ENCODE measurements at regions not wholly inside any gene's neighbourhood (a gene's known extent, or its start where the extent isn't known, plus 50 kb on each side); places are given as distances from the start of the nearest gene placed in this dataset.
A peak's percentile ranks its signal among the peaks of the same experiment; 100 is the strongest.

DNA sequence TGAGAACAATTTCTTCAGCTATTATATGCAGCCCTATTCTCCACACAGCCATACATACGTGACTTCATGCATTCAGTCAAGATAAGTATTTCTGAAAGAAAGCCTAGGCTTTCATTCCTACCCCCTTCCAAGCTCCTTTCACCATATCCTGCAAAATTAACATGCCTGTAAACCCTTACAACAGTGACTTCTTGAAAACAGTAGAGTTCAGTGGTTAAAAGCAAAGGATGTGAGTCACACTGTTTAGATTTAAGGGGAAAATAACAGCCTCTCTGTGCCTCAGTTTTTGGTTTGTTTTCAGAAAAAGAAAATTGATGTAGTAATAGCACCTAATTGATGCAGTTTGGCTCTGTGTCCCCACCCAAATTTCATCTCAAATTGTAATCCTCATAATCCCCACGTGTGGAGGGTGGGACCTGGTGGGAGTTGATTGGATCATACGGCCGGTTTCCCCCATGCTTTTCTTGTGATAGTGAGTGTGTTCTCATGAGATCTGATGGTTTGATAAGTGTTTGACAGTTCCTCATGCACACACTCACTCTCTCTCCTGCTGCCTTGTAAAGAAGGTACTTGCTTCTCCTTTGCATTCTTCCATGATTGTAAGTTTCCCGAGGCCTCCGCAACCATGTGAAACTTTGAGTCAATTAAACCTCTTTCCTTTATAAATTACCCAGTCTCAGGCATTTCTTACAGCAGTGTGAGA, 264.8 kb downstream of the CETN3 start:
- TF ChIP-seq, protein P1, sequence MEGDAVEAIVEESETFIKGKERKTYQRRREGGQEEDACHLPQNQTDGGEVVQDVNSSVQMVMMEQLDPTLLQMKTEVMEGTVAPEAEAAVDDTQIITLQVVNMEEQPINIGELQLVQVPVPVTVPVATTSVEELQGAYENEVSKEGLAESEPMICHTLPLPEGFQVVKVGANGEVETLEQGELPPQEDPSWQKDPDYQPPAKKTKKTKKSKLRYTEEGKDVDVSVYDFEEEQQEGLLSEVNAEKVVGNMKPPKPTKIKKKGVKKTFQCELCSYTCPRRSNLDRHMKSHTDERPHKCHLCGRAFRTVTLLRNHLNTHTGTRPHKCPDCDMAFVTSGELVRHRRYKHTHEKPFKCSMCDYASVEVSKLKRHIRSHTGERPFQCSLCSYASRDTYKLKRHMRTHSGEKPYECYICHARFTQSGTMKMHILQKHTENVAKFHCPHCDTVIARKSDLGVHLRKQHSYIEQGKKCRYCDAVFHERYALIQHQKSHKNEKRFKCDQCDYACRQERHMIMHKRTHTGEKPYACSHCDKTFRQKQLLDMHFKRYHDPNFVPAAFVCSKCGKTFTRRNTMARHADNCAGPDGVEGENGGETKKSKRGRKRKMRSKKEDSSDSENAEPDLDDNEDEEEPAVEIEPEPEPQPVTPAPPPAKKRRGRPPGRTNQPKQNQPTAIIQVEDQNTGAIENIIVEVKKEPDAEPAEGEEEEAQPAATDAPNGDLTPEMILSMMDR (IDR thresholded peaks at IDR 0.05), result no peak

DNA sequence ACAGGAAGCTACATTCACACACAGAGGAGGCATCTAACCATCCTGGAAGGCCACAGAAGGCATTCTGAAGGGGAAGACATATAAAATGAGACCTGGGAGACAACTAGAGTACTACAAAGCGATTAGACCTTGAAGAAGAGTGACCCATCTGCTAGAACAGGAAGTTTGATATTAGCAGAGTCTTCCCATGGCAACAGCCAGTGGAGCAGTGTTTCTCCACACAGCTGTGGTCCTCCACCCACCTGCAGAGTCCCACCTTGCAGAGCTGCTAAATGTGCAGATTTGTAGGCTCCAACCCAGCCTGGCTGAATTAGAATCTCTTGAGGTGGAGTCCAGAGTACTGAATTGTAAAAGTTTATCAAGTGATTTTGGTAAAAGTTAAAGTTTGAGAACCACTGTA, 267.0 kb downstream of the CETN3 start:
- DNase-seq (ENCODE audit: low spot score in 2 of 2), result no peak
- Histone ChIP-seq H3K36me3 (no peaks in the 10 kb centered on the region), H3K9me3 (no peaks in the 10 kb centered on the region), H3K4me1 (no peaks in the 10 kb centered on the region), H3K27me3 (no peaks in the 10 kb centered on the region), H3K4me3 (no peak overlapping the region), H3K27ac (no peak overlapping the region)
- intact Hi-C loops (cut with DNase I), result no loop called here
- TF ChIP-seq, protein P1 (IDR thresholded peaks at IDR 0.05), result no peak

More for the DNA sequence above, 264.8 kb downstream of the CETN3 start:
- Histone ChIP-seq H3K4me3 (no peak overlapping the region), H3K9me3 (peaks cover 0 to 4% of the 10 kb centered on the region in 2 donors), H3K4me1 (no peaks in the 10 kb centered on the region), H3K36me3 (no peaks in the 10 kb centered on the region), H3K27ac (no peak overlapping the region), H3K27me3 (no peaks in the 10 kb centered on the region)
- intact Hi-C loops (cut with DNase I), result no loop called here
- no peak for DNase-seq (ENCODE audit: low spot score in 2 of 2)

DNA sequence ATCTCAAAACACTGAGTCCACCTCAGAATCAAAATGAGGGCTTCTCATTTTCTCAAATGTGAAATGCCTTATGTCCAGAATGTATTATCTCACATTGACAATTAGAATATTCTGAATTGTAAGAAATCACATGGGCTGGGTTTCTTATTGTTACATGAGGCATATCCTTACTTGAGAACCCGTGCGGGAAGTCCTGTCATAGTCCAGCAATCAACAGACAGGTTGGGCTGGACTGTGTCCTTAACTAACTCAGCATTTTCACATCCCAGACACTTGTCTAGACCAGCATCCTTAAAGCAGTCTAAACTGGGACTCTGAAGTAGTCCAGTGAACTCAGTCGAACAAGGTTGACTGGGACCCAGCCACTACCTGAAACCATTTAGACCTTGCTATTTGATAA, 267.6 kb downstream of the CETN3 start:
- no peaks in the 10 kb centered on the region for H3K9me3 ChIP-seq
- no peak overlapping the region for H3K4me3 ChIP-seq
- intact Hi-C loops (cut with DNase I), result no loop called here
- no peaks in the 10 kb centered on the region for H3K4me1 ChIP-seq
- DNase-seq (ENCODE audit: low spot score in 2 of 2), result no peak
- no peak overlapping the region for H3K27ac ChIP-seq
- no peaks in the 10 kb centered on the region for H3K27me3 ChIP-seq
- TF ChIP-seq, protein P1 (IDR thresholded peaks at IDR 0.05), result no peak
- H3K36me3 ChIP-seq, result no peaks in the 10 kb centered on the region

DNA sequence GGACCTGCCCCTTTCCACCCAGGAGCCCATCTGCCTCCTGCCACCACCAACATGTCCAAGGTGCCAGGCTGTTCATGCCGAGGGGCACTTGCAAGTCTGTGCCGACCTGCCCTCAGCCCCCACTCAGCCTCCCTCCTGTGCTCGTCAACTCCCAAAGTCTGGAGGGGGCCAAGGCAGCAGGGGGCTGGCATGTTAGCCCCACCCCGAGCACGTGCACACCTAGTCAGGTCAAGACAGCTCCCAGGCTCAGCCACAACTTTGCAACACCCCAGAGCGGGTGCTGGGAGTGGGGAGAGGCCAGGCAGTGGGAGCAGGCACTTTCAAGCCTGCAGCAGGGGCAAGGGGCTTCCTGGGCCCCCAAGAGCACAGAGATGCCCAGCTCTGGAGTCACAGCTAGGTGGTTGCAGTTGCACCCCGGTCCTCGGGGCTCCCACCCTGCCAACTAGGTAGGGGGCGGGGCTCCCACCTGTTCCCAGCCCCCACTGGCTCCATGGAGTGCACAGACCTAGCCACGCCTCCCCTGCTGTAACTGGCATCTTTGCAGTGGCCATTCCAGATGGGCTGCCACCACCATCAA, 272.5 kb downstream of the CETN3 start:
- intact Hi-C loops (cut with DNase I), result loop anchor here (5.0 kb wide), 1 partner anchor 95 kb away; no protein-coding TSS in a partner anchor
- Histone ChIP-seq H3K4me3 (no peak overlapping the region), H3K4me1 (peaks cover 10 to 30% of the 10 kb centered on the region in 2 donors), H3K36me3 (no peaks in the 10 kb centered on the region), H3K27ac (peak overlapping the region; percentile 89), H3K27me3 (no peaks in the 10 kb centered on the region), H3K9me3 (no peaks in the 10 kb centered on the region)
- TF ChIP-seq, protein P1 (IDR thresholded peaks at IDR 0.05), result no peak
- no peak for DNase-seq (ENCODE audit: low spot score in 2 of 2)

DNA sequence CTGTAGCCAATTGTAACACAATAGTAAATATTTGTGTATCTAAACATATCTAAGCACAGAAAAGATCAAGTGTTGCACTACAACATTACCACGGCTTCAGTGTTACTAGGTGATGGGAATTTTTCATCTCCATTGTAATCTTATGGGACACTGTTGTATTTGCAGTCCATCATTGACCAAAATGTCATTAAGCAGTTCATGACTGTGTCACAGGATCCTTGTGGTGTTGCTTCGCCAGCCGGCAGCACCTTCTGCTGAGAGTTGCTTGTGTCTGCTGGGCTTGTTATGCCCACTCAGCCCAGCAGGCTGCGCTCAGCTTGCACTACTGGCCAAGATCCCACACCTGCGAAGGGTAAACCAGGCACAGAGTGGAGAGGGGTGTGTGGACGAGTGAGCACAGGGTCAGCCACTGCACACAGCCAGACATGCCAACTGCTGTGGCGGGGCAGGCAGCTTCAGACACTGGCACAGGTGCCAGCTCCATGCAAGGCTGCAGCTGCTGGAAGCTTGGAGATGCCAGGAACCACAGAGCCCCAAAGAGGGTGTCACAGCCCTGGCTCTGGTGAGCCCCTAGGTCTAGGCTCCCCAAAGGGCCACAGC, 273.7 kb downstream of the CETN3 start:
- Histone ChIP-seq H3K27ac (peak overlapping the region; percentile 89), H3K9me3 (no peaks in the 10 kb centered on the region), H3K27me3 (no peaks in the 10 kb centered on the region), H3K4me1 (peaks cover 14 to 40% of the 10 kb centered on the region in 2 donors), H3K4me3 (no peak overlapping the region), H3K36me3 (no peaks in the 10 kb centered on the region)
- TF ChIP-seq, protein P1 (IDR thresholded peaks at IDR 0.05), result peak in 1 of 3 experiments; percentile 17
- peak in 1 of 2 donors; percentile 63 for DNase-seq (ENCODE audit: low spot score in 2 of 2)
- intact Hi-C loops (cut with DNase I), result loop anchor here (5.0 kb wide), 1 partner anchor 96 kb away; no protein-coding TSS in a partner anchor
